GM12873 (cell line): ENCODE measurements at regions not wholly inside any gene's neighbourhood (a gene's known extent, or its start where the extent isn't known, plus 50 kb on each side); places are given as distances from the start of the nearest gene placed in this dataset.

Experiments used
- CTCF ChIP-seq: IDR thresholded peaks from 2 replicates; pipeline ENCODE4 v1.5.1; 2012; ENCODE audit warnings: low read depth, mild to moderate bottlenecking, moderate library complexity, low read length, control low read depth; ENCODE audit not compliant: insufficient read depth; ENCODE audit errors: missing control alignments

- no peak for TF ChIP-seq CTCF
Observed at GRCh38 chr9:80399606-80400005, 827.8 kb downstream of the TLE4 start.

- no peak for TF ChIP-seq CTCF
Observed at GRCh38 chr9:80387828-80388227, 816.1 kb downstream of the TLE4 start.

GRCh38 chr9:80385246-80385645 is 813.5 kb downstream of the TLE4 start:
- no peak for TF ChIP-seq CTCF

- TF ChIP-seq CTCF: no peak
Observed at GRCh38 chr9:80383331-80383730, 811.6 kb downstream of the TLE4 start.

- no peak for TF ChIP-seq CTCF
Observed at GRCh38 chr9:80382211-80382891, 810.6 kb downstream of the TLE4 start.

GRCh38 chr9:80380301-80380700 is 808.5 kb downstream of the TLE4 start:
- TF ChIP-seq CTCF: no peak

- no peak for TF ChIP-seq CTCF
Observed at GRCh38 chr9:80378669-80379293, 807.0 kb downstream of the TLE4 start.
